HG03175 (cell line): ENCODE measurements at regions not wholly inside any gene's neighbourhood (a gene's known extent, or its start where the extent isn't known, plus 50 kb on each side); places are given as distances from the start of the nearest gene placed in this dataset.

Source experiments
- ATAC-seq: cut with Tn5 transposase; IDR thresholded peaks from one replicate; pipeline ENCODE4 v1.9.1; 2021; ENCODE audit warnings: mild to moderate bottlenecking, moderate library complexity; ENCODE audit not compliant: unreplicated experiment

DNA sequence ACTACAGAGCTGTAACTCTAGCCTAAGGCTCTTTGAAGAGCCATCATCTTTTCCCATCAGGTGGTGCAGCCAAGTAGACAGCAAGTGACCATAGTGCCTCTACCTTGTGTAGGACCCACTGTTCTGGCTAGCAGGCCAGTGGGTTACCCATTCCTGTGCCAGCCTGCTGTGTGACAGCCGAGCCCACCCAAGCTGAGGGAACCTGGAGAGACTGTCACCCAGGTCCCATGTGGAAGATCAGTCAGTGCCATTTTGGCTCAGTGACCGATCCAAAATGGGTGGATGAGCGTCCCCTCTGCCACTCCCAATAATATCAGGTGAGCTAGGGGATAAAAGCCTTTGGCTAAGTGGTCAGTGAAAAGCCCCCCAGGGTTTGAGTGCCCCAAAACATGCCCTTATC, 417.9 kb downstream of the MATN1 start:
- no peak for ATAC-seq

DNA sequence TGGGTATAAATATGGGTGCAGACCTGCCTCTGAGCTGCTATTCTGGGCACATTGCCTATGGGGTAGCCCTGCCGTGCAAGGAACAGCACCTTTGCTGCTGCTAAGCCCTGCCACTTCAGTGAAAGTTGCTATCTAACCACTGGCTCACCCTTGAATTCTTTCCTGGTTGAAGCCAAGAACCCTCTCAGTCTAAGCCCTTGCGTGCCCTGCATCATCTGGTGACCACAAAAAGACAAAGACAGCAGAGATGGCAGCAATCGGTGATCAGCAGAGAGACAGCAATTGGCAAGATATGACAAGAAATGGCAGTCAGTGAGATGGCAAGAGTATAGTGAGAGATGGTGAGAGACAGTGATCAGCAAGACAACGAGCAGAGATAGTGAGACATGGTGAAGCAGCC, 418.3 kb downstream of the MATN1 start:
- no peak for ATAC-seq

DNA sequence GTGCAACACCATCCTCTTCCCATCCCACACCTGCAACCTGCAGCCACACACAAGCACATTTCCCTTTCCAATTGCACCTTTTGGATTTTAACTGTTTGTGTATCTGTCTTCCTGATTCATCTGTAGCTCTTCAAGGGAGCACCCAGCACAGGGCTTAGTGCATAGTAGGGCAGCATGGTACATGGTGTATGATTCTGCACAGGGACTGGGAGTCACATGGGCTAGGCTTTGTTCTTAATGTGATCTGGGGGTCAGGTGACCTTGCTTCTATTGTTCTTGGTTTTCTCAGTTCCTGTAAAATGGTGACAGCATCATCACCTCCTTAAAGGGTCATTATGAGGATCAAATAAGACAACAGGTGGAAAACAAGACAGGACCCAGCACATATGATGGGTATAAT, 419.3 kb downstream of the MATN1 start:
- no peak for ATAC-seq

DNA sequence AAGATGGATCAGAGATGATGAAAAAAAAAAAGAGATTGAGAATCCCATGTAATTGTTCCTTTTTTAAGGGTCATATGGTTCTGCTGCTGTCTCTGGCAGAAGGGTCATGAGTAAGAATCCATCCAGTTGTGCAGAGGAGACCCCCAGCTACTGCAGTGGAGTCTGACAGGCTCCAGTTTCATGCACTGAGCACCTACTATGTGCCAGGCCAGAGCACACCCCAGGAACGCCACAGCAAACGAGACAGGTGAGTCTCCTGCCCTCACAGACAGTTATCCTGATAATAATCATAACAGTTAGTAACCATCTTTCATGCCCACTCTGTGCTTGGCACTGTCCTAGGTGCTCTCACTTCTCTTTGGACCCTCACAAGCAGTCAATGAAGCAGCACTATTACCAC, 420.0 kb downstream of the MATN1 start:
- no peak for ATAC-seq

DNA sequence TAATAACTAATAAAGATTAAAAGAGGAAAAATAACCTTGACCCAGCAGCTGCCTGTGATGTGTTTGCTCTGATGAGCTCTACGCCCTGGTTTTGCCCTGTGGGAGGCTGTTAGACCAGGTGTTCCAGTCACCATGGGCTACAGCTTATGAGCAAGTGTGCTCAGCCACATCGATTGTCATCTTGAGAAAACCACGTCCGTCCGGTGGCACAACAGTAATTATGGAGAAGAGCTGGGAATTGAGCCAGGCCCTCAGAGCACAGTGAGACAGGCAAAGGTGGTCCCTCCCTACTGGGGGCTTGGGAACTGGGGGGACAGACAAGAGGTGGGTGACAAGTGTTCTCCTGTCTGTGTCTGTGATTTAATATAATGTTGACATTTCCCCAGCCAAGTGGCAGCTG, 420.5 kb downstream of the MATN1 start:
- no peak for ATAC-seq

DNA sequence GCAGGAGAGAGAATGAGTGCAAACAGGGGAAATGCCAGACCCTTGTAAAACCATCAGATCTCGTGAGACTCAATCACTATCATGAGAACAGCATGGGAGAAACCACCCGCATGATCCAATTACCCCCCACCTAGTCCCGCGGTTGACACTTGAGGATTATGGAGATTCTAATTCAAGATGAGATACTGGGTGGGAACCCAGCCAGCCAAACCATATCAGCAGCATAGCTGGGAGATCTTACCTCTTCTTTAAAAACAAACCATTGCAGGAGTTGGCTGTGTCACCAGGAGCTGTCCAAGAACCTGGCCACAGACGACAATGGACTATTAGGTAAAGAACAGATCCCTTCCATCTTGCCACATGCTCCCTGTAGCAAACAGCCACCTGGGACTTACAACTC, 422.7 kb downstream of the MATN1 start:
- no peak for ATAC-seq

DNA sequence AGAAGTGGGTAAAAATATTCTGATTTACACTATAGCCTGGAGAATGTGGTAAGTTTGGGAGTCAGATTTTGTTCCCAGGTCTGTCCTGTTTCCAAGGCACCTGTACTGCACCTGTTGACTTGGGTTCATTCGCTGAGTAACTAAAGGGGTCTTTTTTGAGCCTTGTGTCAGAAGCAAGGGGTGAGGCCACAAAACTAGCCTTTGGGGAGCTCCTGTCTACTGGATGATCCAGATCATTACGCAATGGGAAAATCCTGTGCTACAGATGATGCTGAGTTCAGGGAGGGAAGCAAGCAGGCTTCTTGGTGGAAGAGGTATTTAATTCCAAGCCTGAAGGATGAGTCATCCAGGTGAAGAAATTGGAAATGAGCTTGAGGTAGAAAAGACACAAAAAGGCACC, 424.0 kb downstream of the MATN1 start:
- no peak for ATAC-seq

DNA sequence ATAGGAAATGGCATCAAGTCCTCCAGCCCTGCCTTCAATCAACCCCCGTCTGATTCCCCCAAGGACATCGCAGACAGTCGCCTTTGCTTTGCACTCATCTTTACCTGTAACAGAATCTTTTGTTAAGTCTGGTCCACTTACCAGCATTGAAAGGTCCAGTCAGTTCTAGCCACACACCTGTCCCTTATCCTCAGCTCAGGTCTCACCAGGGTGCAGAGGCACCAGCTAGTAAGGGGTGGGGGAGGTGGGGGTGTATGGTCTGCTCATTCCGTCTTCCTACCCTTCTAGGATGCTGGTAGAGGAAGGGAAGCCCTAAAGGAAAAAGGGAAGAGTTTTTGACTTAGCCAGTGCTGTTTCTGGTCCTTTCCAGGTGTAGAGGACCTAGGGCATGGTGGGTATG, 427.7 kb downstream of the MATN1 start:
- ATAC-seq: no peak

DNA sequence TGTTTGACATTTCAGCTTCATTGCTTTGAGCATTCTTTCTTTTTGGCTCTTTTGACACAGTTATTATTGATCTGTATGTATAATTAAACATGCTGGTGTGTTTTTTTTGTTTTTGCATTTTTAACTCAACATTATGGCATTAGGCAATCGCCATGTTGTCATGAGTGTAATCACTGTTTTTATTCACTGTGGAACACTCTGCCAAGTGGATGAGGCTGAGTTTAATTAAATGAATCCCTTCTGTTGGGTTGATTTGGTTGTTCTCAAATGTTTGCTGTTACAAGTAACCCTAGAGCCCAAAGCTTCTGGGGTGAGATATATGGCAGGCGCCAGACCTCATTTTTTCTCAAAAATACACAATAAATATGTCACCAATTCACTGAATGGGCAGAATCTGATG, 428.1 kb downstream of the MATN1 start:
- ATAC-seq: no peak

DNA sequence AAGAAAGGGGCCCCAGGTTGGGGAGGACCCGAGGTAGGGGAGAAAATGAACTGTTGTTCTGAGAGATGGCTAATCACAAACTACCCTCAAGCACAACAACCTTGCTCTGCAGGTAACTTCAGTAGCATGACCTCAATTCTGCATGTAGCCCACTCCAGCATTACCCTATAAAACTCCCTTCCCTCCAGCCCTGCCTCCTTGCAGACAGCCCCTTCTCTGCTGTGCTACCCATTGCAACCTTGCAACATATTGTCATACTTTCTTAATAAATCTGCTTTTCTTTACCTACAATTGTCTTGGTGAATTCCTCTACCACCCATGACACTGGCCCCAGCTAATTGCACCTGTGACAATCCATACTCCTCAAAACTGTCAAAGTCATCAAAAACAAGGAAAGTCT, 428.9 kb downstream of the MATN1 start:
- ATAC-seq: no peak

DNA sequence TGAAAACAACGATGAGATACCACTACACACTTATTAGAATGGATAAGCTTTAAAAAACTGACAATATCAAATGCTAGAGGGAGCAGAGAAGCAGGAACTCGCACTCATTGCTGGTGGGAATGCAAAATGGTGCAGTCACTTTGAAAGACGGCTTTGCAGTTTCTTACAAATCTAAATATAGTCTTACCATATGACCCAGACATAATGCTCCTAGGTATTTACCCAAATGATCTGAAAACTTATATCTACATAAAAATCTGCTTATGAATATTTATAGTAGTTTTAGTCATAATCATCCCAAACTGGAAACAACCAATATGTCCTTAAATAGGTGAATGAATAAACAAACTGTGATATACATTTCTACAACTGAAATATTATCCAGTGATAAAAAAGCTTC, 430.9 kb downstream of the MATN1 start:
- ATAC-seq: no peak

DNA sequence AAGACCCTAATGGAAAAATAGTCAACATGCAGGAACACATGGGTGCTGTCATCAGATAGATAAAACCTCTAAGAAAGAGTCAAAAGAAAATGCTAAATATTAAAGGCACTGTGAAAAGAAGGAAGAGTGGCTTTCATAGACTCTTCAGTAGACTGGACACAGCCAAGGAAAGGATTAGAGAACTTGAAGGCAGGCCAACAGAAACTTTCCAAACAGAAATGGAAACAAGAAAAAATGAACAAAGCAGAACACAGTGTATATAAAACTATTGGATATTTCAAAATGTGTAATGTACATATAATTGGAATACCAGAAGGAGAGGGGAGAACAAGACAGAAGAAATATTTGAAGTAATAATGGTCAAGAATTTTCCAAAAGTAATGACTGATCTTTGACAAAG, 431.9 kb downstream of the MATN1 start:
- ATAC-seq: no peak

DNA sequence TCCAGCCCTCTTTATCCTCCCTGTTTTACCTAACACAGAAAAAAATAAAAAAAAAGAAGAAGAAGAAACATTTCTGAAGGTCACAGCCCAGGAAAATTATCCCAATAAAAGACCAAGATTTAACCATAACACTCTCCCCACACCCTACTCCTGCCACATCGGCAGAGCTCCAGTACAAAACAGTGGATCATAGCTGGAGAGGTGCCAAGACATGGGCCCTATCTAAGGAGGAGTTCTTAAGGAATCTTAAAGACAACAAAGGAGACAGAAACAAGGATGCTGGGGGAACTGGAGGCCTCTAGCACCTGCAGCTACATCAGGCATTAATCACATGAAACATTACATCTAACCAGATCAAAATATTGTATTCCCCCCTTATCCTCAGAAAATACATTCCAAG, 432.8 kb downstream of the MATN1 start:
- ATAC-seq: no peak

DNA sequence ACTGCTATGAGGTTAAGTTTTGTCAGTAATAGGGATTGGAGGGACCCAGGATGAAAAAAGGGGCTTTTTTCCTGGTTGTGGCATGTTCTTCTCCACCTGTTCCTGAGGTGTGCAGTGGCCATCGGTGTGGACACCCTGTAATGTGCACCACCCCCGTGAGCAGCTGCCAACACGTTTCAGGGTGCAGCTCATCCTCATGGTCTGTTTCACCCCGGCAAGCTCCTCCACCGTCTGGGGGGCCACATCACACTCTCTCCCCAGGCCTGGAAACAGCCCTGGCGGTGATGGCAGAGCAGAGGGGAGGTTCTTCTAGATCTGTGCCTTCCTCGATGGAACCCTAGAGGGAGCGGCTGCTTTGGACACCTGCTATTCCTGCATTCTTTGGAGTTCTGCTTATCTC, 435.4 kb downstream of the MATN1 start:
- no peak for ATAC-seq

DNA sequence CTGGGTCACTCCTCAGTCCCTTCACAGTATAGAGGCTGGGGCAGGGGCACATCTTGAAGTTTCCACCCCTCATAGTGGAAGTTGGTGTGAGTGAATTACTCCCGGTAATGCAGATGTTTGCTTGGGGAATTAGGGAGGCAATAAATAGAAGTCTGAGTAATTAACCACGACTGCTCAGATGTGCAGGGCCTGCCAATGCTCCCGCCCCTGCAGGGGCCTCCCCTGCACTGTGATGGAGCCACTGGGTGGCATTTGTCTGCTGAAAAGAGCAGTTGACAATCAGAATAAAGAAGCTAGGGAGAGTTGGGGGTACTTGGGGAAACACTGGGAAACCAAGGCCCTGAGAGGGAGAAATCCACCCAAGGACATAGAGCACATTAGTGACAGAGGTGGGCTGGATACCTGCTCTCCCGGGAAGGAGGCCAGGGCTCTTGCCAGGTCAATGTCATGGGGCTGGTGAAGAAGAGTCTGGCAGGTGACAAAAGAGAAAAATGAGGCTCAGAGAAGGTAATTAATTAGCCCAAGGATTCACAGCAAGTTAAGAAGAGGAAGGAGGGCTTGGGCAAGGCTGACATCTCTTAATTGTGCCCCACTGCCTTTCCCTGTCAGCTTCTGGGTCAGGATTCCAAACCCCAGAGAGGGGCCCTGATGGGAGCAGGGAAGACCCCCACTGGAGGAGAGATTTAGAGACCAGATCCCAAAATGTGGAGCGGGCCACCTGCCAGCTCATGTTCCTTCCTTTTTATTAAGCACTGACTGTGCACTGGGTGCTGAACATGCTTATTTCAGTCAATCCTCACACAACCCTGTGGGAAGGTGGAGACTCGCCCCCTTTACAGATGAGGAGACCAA, 436.2 kb downstream of the MATN1 start:
- no peak for ATAC-seq

DNA sequence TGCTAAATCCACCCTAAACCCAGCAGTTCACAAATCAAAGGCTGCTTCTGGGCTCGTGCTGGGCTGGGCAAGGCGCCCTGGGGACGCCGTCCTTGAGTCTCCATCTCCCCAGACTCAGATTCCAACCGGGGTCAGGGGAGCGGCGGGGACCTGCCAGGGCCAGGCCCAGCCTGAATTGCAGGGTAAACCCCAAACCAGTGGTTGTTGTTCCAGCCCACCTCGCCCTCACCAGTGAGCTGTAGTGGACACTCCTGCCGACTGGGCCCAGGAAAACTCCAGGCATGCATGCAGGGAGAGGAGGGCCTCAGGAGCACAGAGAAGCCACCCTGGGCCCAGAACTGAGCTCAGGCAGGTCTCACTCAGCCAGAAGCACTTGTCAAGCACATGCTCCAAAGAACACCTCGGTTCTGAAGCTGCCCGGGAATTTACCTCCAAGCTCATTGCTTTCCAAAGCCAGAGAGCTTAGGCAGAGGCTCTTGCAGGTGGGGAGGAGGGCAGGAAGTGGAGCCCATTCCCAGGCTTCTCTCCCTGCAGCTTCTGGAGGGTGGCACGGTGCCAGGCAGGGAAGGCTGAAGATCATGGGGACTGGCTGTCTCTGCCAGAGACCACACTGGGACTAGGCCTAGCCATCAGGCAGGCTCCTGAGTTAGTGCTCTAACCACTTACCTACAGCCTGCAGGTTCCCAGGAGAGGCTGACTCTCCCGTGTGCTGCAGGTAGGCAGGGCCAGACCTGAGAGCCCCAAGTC, 437.0 kb downstream of the MATN1 start:
- no peak for ATAC-seq

DNA sequence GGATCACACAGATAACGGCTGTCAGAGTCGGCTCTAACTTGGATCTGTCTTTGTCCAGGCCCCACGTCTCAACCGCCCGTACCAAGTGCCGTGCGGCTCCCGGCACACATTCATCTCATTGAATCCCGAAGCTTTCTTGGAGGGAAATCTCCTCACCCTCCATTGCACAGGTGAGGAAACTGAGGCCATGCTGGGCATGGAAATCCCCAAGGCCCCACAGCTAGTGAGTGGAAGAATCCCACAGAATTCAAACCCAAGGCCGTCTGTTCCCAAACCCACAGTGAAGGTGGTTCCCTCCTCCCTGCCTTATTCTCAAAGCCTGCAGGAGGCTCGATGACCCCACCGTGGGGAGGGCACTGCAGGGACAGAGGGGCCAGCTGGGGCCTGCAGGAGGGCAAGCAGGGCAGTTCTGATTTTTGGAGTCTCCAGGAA, 437.9 kb downstream of the MATN1 start:
- no peak for ATAC-seq

DNA sequence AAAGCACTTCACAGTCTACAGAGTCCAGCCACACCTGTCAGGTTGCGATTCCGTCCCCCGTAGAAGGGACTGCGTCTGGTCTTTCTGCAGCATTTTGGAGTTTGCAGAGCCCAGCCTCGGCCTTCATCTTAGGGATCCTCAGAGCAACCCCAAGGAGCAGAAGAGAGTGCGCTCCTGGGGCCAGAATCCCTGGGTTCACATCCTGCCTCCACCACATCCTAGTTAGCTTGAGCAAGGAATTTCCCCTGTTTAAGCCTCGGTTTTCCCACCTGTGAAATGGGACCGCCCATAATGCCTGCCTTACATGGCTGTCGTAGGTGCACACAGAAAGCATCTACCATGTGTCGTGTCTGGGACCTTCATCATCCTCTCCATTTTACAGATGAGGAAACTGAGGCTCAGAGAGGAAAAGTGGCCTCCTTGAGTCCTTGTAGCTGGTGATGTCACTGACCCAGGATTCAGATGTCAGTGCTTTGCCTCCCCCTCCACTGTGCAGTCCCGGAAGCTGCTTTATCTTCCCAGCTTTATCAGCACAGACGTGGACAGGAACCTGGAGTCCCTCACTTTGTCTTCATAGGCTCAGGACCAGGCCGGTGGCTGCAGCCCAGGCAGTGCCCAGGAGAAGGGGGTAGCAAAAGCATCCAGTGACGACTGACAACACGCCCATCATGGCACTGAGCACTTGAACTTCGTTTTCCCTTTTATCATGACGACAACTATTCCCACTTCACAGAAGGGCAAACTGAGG, 438.5 kb downstream of the MATN1 start:
- no peak for ATAC-seq

DNA sequence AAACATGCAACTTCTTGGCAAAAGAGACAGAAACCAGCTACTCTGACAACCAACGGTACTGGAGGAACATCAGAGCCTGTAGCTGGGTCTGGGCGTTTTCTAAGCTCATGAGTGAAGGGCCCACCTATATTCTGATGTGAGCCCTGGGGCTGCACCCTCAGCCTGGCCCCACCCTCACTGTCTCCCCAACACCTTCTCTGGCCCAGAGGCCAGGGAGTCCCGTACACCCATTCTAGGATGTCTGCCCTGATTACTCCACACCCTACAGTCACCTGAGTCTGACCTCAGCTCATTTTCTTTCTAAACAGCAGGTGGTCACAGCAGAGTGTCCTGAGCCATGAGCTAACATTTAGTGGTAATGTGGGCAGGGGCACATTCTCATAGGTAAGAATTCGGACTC, 439.2 kb downstream of the MATN1 start:
- ATAC-seq: no peak

DNA sequence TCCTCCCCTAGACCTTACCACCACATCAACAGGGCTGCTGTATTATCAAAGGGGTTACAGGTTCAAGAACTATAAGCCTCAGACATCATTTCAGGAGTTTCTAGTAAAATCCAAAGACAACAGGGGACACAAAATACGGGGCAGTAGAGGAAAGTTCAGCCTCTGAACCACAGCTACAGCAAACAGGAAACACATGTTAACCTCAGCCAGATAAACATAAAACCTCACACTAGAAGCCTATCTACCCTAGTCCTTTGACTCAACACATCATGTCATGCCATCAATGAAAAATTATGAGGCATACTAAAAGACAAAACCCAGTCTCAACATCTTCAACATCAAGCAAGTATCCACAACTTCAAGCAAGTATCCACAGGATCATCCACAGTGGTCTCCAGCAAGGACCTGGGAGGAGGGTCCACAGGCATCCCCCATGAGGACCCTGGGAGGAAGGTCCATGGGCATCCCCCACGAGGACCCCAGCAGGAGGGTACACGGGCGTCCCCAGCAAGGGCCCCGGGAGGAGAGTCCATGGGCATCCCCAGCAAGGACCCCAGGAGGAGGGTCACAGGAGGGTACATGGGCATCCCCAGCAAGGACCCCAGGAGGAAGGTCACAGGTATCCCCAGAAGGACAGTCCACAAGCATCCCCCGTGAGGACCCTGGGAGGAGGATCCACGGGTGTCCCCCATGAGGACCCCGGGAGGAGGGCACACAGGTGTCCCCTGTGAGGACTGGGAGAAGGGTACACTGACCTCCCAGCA, 440.0 kb downstream of the MATN1 start:
- ATAC-seq: no peak

DNA sequence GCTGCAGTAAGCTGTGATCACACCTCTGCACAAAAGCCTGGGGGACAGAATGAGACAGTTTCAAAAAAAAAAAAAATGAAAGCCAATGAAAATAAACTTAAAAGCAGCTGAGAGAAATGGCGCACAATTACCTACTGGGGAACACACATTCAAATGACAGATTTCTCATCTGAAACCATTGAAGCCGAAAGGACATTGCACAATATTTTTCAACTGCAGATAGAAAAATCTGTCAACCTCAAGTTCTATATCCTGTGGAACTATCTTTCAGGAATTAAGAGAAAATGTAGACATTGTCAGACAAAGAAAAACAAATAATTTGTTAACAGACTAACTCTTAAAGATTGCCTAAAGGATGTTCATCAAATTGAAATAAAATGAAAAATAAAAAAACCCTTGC, 442.8 kb downstream of the MATN1 start:
- ATAC-seq: no peak
